Raji (cell line): ENCODE measurements at regions not wholly inside any gene's neighbourhood (a gene's known extent, or its start where the extent isn't known, plus 50 kb on each side); places are given as distances from the start of the nearest gene placed in this dataset.

Experiments used
- POLR2A ChIP-seq: IDR thresholded peaks from 2 replicates; pipeline ENCODE4 v1.6.1; 2011; ENCODE audit warnings: low read depth, low read length, control low read depth; ENCODE audit not compliant: insufficient read depth

GRCh38 chr18:46278481-46279465 is 174.6 kb downstream of the HAUS1 start:
- no peak for TF ChIP-seq POLR2A

DNA sequence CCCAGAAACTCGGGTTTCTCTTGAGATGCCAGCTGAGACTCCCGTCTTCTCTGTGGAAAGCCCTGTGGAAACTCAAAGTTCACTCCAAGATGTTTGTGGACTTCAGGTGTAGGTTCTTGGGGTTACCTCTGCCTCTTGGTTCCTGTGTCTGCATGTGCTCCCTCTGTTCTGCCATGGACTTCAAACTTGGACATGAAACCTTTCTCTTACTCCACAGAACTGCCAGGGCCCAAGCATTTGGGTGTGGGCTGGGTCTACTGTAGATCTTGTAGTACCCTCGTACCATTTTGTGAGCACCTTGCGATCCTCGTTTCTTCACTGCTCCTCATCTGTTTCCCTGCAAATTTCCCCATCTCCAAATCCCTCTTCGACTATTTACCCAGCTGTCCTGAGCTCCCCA is 175.5 kb downstream of the HAUS1 start:
- TF ChIP-seq POLR2A: no peak

- TF ChIP-seq POLR2A: no peak
These were observed 177.3 kb downstream of the HAUS1 start for GRCh38 chr18:46281185-46282176.

- no peak for TF ChIP-seq POLR2A
These were observed 178.0 kb downstream of the HAUS1 start for GRCh38 chr18:46282177-46282570.

DNA sequence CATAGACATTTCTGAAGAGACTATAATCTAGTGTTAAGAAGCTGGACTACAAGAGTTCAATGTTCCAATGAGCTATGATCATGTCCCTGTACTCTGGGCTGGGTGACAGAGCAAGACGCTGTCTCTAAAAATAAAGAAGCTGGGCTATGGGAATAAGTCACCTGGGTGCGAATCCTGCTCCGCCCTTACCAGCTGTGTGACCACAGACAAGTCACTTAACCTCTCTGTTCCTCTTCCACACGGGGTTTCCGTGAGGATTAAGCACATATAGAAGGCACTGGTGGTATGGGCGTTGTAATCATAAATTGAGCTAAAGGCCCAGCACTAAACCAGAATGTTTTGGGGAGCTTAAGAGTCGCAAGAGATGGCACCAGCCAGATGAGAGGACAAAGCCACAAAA is 178.5 kb downstream of the HAUS1 start:
- TF ChIP-seq POLR2A: no peak

- TF ChIP-seq POLR2A: no peak
These were observed 179.1 kb downstream of the HAUS1 start for GRCh38 chr18:46283268-46283667.

GRCh38 chr18:46283895-46284295 is 179.7 kb downstream of the HAUS1 start:
- no peak for TF ChIP-seq POLR2A

- no peak for TF ChIP-seq POLR2A
These were observed 185.3 kb downstream of the HAUS1 start for GRCh38 chr18:46289463-46289862.

DNA sequence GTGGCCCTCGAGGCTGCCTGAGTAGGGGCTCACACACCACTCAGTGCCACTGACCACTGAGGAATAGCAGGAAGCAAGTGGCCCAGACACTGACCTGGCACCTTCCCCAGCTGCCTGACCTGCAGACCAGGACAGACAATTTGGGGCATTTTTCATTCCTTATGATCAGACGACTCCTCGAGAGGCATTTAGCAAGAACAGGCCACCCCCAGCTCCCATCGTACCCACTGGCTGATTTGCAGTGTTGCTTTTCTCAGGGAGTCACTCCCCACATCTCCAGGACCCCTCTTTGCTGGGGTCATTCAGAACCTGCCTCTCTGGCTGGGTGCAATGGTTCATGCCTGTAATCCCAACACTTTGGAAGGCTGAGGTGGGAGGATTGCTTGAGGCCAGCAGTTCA is 185.7 kb downstream of the HAUS1 start:
- no peak for TF ChIP-seq POLR2A

DNA sequence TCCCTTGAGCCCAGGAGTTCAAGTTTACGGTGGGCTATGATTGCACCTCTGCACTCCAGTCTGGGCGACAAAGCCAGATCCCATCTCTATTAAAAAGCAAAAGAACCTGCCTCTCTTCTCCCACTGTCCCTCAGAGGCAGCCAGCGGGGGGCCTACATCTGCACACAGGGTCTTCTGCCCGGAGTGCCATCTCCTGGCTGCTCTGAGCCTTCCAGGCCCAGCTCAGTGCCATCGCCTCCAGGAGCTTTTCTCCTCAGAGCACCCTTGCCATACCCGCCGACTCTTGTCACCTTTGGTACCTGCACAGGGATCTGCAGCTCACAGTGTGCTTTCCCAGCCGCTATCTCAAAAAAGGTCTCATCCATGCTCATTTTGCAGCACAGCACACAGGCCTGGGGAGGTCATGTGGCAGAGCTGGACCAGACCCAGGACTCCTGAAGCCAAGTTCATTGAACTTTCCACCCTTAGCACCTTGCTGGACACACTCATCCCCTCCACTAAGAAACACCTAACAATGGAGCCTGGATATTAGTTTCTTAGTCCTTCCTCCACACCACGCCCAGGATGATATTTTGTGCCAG is 186.3 kb downstream of the HAUS1 start:
- no peak for TF ChIP-seq POLR2A

- TF ChIP-seq POLR2A: no peak
These were observed 187.0 kb downstream of the HAUS1 start for GRCh38 chr18:46291149-46291548.

GRCh38 chr18:46293742-46294181 is 189.6 kb downstream of the HAUS1 start:
- TF ChIP-seq POLR2A: no peak

DNA sequence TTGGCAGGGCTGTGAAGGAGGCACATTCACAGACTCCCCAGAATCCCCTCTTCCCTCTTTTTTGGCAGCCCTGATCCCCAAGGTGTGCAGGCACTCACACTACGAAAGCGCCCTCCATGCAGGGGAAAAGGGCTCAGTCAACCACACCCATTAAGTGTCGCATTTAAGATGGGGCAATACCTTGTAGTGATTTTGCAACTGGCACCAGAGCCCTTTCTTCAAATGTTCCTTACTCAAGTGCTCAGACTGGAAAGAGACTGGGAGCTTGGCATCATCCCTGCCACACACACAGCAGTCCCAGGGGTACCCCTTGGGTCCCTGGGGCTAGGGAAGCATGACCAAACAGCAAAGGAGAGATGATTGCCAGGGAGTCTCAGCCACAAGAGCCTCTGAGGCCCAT is 190.1 kb downstream of the HAUS1 start:
- no peak for TF ChIP-seq POLR2A

DNA sequence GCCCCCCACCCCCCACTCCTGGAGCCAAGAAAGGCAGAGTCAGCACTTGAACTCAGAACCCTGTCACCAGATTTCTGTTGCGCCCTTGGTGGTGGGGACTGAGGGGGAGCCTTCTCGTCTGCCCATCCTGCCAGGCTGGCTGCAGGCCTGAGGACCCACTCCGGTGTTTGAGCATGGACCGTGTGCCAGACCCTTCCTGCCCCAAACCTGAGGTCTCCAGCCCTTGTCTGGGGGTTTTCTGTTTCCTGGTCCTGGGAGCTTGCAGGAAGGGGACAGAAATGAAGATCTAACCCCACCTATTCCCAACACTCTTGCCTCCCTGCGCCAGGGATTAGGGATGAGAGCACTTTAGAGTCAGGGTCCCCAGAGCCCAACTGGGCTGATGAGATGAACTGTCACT is 190.6 kb downstream of the HAUS1 start:
- TF ChIP-seq POLR2A: no peak

DNA sequence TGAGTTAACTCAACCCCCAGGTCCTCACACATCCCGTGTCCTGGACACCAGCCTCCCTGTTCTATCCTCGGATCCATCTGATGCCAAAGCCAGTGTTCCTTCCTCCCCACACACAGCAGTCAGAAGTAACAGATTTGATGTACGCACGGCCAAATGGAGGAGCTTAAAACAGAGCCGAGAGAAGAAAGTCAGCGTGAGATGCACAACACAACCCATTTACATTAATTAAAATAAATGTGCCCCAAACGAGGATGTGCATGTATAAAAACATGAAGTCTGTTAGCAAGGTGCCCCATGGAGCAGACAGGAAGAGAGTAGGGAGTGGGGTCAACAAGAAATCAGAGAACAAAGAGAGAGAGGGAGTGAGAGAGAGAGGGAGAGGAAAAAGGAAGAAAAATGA is 191.2 kb downstream of the HAUS1 start:
- no peak for TF ChIP-seq POLR2A

DNA sequence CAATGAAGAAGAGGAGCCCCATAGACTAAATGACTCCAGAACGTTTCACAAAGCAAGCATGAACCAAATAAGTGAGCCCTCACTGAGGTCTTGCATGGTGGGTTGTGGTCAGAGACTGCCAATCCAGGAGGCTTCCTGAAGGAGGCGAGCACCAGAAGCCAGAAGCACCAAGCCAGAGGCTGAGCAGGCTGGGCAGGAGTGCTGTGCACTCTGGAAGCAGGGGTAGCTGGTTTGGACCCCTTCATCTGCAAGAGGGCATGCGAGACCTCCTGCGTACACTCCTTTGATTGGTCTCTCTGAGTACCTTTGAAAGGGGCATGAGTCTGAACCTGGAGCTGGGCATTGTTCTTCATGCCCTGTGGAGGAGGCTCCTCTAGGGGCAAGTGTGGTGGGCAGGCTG is 192.5 kb downstream of the HAUS1 start:
- no peak for TF ChIP-seq POLR2A

DNA sequence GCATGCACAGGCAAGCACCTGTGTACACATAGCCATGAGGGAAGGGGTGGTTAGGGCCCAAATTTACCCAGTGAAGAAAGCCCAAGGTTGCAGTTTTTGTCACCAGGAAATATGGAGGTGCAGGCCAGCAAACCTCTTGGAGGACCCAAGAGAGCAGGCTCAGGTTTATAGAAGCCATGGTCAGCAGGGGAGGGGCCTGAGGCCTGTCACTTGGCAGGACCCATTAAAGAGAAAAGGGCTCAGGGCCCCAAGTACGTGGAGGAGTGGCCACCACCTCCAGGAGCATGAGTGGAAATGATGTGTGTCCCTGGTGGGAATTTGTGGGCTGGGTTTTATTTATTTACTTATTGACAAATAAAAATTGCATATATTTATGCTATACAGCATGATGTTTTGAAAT is 192.9 kb downstream of the HAUS1 start:
- TF ChIP-seq POLR2A: no peak
